Ramos (cell line): ENCODE measurements at regions not wholly inside any gene's neighbourhood (a gene's known extent, or its start where the extent isn't known, plus 50 kb on each side); places are given as distances from the start of the nearest gene placed in this dataset.

Experiments used
- in situ Hi-C: fragments of 300-500 bp; cut with MboI; formaldehyde crosslinking; loops from one replicate; pipeline ENCODE4 v1.14.3; 2022; ENCODE audit warnings: low sequenced_read_pairs; ENCODE audit not compliant: unreplicated experiment

DNA sequence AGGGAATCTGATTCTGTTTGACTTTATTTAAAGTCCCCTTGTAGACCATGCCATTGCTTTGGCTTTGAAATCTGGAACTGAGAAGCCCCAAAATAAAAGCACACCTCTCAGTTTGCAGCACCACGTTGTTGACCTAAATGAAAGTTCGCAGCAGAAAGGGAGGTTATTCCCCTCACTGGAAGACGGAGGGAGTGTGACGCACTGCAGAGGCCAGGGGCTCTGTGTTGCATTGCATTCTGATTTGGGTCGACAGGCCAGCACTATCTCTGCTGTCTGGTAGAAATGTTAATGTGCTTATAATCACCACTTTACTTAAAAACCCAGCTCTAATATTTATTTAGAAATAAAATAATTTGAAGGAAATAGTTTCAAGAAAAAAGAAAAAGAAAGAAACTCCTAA, 675.2 kb upstream of the NR5A2 start:
- in situ Hi-C loops: no loop called here

DNA sequence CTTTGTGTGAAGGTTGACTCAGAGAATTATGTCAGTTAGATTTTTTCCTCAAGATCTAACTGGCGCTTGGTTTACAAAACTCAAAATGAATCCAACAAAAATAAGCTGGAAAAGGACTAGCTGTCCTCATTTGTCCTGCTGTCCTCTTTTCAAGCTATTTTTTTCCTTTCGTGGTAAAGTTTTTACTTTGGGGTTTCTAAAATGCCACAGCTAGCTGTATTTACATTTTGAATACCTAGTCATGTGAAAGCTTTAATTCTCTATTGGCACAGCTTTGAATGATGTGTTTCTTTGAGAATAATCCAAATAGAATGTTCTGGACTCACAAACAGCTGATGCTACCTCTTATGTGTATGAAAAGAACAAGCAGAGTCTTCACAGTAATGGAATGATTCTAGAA, 673.6 kb upstream of the NR5A2 start:
- in situ Hi-C loops: no loop called here

DNA sequence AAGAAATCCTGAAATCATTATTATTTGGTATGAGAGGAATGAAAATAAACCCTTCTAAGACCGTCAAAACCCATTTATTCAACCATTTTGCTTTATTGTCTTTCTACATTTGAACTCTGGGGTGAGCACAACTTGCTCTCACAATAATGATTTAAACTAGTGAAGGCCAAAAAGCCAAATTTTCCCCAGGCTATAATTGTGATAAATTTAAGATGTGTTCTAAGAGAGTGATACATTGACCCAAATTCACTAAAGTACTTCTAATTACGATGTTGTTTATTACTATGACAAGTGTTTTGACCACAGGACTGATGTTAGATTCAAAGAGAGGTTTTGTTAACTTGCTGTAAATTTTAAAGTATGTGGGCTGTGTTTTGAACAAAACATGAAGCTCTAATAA, 670.9 kb upstream of the NR5A2 start:
- in situ Hi-C loops: no loop called here

DNA sequence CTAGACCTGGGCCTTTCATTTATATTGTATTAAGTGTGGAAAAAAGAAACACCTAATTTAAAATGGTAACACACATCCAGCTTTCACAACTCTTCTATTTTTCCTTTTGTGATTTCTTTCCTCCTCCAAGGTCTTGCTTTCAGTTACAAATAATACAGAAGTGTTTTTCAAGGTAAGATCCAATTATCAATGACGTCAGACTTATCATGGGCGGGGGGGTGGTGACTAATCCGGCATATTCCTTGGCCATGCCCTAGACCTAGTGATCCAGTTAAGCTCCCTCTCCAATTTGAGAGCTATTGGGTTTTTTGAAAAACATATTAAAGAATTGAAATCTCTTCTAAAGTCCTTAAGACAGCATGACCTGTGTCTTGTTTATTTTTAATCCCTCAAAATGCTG, 669.9 kb upstream of the NR5A2 start:
- in situ Hi-C loops: no loop called here

DNA sequence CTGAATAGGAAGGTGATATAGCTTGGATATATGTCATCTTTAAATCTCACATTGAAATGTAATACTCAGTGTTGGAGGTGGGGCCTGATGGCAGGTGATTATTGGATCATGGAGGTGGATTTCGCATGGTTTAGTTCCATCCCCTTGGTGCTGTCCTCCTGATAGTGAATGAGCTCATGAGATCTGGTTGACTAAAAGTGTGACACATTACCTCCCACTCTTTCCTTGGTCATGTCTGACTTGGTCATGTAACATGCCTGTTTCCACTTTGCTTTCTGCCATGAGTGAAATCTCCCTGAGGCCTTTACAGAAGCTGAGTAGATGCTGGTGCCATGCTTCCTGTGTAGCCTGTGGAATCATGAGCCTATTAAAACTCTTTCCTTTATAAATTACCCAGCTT, 664.5 kb upstream of the NR5A2 start:
- in situ Hi-C loops: no loop called here

DNA sequence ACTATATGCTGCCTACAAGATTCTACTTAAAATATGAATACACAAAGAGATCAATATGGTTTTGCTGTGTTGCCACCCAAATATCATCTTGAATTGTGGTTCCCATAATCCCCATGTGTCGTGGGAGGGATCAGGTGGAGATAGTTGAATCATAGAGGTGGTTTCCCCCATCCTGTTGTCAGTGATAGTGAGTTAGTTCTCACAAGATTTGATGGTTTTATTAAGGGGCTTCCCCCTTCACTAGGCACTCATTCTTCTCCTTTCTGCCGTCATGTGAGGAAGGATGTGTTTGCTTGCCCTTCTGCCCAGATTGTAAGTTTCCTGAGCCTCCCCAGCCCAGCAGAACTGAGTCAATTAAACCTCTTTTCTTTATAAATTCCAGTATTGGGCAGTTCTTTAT, 654.4 kb upstream of the NR5A2 start:
- in situ Hi-C loops: no loop called here

DNA sequence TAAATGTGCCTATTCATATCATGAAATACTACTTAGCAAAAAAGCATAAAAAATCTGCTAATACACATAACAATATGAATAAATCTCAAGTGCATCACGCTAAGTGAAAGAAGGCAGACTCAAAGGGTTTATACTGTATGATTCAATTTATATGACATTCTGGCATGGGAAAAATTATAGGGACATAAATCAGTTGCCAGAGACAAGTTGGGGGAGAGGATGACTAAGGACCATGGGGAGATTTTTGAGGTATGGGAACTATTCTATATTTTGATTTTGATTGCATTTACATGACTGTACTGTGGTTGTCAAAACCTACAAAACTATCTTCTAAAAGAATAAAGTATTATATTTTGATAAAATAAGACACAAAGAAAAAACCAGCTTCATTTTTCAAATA, 650.3 kb upstream of the NR5A2 start:
- in situ Hi-C loops: no loop called here

DNA sequence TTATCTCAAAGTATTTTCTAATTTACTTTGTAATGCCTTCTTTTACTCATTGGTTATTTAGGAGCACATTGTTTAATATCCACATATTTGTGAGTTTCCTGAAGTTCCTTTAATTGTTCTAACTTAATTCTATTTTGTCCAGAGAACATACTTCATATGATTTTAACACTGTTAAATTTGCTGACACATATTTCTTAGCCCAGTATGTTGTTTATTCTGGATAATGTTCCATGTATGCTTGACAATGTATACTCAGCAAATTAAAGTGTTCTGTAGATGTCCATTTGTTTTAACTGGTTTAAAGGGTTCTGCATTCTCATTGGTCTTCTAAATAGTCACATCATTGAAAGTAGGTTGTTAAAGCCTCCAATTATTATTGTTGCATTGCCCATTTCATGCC, 643.7 kb upstream of the NR5A2 start:
- in situ Hi-C loops: no loop called here

DNA sequence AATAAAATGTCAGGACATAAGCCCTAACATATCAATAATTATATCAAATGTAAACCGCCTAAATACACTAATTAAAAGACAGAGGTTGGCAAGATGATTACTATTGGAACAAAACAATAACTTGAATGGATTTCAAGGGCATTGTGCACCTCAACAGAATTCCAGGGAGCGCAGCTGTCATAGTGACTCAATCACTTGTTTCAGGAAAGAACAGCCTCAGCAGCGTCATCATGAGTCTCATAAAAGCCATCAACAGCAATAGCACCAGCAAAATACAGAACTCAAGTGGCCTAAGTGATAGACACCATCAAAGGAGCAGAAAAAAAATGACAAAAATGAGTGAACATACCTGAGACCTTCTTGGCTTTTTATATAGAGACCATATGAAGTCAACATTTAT, 632.7 kb upstream of the NR5A2 start:
- in situ Hi-C loops: no loop called here

DNA sequence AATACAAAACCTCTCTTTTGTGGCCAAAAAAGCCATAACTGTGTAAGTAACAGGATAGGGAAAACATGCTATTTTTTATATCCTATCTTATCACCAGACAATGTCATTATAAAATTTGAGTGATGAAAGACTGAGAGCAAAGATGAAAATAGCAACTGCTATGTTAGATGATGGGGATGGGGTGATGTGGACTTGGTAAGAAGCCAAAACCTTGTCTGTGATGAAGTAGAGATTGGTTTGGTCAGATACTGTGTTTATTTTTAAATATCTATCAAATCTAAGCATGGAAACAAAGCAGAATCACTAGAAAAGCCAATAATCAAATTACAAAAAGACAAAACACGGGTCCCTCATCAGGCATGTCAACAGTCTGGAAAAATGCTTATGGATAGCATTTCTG, 631.1 kb upstream of the NR5A2 start:
- in situ Hi-C loops: no loop called here

DNA sequence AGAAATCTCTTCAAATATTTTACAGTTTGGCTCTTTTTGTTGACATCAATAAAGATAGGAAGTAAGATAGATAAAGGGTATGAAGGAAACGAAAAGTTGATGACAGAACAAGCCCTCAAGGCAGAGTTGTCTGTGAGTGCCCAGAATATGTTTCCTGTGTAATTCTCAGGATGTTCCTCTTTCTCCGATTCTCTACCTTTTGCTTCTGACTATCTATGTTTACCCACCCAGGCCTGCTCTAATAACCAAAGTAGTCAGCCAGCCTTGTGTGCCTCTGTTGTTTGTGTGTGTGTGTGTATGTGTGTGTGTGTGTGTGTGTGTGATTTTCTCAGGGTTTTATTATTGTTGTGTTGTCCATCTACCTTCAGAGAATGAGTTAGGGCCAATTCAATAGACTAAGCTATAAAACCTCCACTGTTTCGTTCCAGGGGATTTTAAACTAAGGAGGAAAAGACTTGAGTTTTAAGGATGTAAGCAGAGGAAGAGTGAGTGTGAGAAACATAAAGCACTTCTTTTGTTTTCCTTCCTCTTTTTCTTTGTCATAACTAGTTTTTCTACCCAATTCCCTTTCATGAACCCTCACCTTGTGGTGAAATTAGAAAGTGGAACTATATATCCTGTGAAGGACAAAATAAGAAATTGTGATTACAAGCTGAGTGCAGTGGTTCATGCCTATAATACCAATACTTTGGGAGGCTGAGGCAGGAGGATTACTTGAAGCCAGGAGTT, 627.4 kb upstream of the NR5A2 start:
- in situ Hi-C loops: no loop called here

DNA sequence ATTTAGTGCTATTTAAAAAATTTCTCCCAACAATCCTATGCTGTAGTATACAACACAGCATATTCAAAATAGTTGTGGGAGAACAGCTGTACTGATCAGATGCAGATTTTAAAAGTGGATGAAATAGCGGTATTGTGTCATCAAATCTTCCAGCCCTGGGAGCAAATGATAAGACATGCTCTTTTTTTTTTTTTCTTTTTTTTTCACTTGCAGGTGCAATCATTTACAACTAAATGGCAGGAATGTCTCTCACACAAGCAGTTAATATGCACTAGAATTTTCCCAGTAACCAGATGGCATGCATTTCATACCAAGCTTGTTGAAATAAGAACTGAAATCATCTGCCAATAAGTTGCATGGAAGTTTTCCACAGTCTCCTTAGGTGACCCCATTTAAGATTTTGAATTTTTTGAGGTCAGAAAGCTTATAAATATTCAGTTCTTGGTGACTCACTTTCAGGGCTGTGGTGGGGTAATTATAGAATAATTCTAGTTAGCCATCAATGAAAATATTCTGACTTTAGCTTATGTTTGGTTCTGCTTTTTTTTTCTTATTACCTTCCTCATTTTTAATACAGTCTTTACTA, 623.9 kb upstream of the NR5A2 start:
- in situ Hi-C loops: no loop called here

DNA sequence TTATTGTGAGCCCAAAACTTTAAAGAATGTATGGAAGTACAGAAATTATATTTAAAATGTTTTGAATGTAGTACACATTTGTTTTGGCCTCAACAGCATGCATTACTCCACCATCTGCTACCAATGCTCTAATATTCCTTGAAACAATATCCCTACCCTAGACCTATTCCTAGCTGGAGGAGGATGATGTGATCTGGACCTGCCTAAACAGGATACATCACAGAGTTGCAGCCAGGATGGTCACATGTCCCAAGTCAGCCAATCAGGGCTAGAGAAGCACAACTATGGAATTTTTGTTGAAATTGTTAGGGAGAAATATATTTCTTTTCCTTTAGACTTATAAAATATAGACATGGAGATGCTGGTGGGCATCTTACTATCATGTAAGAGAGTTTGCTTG, 623.3 kb upstream of the NR5A2 start:
- in situ Hi-C loops: no loop called here

DNA sequence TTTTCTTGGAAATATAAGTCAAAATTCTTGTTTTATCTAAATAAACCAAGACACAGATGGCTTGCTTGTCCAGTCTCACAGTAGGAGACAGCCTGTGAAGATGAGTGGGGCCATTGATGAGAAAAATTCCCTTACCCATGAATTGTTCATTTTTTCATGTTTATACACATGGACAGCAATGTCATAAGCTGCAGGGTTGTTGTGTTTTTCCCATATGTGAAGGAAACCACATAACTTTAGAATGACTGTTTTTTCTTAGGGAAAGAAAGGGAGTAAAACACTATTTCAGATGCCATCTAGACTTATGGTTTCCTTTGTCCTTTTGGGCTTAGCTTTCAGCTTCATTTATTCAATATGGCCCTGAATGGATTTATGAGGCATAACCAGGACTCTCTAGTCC, 622.5 kb upstream of the NR5A2 start:
- in situ Hi-C loops: no loop called here

DNA sequence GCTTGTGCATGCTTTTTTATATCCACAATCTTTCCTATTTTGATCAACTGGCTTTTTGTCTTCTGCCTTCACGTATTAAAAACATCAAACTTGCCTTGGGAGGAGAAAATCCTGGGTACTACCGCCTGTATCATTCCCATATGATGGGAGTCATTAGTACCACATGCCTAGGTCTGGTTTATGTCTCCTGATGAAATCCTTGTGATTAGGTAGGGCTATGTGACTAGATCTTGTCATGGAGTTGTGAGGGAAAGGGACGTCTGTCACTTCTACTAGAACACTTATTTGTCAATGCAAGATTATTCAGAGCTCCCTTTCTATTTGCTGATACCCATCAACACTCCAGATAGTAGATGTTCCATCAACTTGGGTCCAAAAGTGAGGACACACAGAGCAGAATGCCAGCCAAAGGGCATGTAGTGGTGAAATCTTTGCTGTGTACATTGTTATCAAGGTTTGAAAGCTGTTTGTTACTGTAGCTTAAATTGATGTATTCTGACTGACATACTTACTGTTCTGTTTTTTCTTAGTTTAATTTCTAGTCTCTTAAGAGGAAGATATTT, 621.8 kb upstream of the NR5A2 start:
- in situ Hi-C loops: no loop called here

DNA sequence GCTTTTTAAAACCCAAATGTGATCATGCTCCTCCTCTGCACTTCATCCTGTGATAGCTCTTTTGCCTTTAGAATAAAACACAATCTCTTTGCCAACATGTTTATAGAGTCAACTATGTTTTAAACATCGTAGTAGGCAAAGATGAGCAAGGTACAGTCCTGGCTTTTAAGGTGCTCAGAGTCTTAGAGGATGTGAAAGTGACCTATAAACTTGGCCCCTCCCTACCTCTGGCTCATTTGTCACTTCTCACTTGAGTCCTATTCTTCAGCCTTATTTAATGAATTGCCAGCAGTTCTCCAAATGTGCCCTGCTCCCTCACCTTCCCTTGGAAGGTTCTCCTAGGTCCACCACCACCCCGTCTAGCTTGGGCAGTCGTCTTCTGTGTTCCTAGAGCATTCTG, 617.0 kb upstream of the NR5A2 start:
- in situ Hi-C loops: no loop called here

DNA sequence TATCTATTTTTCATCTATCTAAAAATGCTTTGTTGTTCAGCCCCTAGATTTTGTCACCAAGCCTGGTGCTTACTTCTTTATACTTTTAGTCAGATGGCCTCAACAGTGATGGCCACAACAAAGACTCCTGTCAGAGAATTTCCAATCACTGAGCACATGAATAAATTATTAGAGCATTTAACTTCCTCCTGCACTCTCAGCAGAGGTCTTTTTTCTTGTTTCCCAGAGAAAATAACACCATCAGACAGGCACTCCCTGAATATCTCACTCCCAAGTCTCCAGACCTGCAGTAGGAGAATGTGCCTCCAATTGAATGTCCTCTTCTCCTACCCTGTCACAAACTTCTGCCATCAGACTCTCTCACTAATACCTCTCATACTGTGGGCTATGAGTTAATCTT, 616.0 kb upstream of the NR5A2 start:
- in situ Hi-C loops: no loop called here

DNA sequence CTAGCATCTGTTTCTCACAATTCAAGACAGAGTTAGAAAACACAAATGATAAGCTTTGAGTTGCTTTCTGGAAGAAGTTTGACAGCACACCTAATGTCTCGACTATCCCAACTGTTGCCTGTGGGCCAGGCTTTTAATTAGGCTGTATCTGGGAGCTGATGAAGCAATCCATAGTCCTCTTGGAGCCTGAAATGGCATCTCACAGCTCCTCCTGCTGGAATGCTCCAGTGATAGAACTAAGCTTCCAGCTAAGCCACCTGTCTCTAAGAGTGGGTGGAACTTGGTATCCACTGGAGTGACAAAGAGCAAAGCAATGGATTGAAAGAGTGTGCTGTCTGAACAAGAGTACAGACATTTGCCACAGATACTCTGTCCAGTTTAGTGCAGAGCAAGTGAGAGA, 605.3 kb upstream of the NR5A2 start:
- in situ Hi-C loops: no loop called here

DNA sequence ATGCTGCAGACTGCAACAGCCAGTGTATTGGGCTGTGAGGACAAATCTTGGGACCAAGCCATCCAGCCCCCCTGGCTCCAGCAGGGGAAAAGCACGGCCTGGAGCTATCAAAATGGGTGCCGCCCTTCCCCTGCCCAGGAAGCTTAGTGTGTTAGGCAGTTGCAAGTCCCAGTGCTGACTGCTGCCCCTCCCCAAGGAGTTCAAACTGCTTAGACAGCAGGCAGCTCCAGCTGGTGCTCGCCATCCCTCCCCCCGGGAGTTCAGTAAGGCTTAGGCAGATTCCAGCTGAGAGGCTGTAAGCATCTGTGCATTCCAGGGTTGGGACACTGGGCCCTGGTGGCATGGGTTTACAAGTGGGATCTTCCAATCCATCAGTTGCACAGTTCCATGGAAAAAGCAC, 579.6 kb upstream of the NR5A2 start:
- in situ Hi-C loops: no loop called here

DNA sequence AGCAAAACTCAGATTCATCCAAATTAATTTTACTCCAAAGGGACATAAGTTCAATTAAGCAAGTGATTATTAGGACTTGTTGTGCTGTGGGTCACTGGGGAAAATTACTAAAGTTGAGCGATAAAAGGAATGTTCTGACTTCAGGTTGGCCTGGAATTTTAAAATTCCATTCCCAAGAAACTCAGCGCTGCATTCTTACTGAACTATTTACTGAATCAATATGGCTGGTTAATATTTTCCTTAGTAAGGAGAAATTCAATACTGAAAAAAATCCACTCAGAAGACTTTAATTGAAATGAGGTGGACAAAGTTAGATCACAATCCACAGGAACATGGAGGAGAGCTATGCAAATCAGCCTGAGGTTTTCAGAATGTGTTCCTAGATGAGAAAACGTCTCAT, 578.9 kb upstream of the NR5A2 start:
- in situ Hi-C loops: no loop called here

DNA sequence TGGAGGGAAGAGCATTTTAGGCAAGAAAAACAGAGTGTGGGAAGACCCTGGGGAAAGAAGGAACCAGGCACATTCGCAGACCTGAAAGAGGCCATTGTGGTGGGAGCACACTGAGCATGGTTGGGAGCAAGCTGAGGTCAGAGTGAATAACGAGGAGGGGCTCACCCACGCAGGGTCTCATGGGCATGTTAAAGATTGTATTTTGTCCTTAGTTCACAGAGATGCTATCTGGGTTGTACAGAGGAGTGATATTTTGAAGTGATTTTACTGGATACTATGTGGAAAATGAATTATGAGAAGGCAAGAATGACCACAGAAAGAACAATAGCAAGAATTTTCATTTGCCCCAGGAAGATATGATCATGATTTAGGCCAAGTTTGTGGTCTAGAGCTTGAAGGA, 578.3 kb upstream of the NR5A2 start:
- in situ Hi-C loops: no loop called here

DNA sequence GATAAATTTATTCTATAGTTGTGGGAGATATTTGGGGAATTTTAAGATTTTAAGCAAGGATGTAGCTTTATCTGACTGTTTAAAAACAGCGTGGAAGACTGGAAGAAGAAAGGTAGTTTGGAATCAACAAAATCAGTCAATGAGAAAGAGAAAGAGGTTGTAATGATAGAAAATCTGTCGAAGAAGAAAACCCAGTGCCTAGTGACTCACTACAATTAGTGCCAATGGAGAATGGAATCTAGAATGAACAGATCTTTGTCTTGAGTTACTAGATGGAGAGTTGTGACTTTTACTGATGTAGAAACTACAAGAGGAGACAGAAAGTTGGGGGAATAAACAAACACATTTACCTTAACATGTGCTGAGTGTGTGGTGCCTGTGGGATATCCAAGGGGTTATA, 577.8 kb upstream of the NR5A2 start:
- in situ Hi-C loops: no loop called here
